ENCODE measurements at regions not wholly inside any gene's neighbourhood (a gene's known extent, or its start where the extent isn't known, plus 50 kb on each side); places are given as distances from the start of the nearest gene placed in this dataset.

GRCh38 chr1:147079400-147080005, 92.8 kb downstream of the PRKAB2 start:
- no peaks in the 10 kb centered on the region for H3K4me1 ChIP-seq
- no peak overlapping the region for H3K4me3 ChIP-seq (ENCODE audit: low read depth, low read length)
- H3K9me3 ChIP-seq = peaks cover 4% of the 10 kb centered on the region; the same call in 1 of the 2 replicates
- H3K27me3 ChIP-seq = peaks cover 70% of the 10 kb centered on the region
- TF ChIP-seq CTCF (IDR thresholded peaks at IDR 0.05; ENCODE audit: low read depth, low read length) = no peak
- H3K36me3 ChIP-seq = no peaks in the 10 kb centered on the region
- DNase-seq = no peak

- no peaks in the 10 kb centered on the region for H3K4me1 ChIP-seq
- peaks cover 74% of the 10 kb centered on the region for H3K27me3 ChIP-seq
- no peak for TF ChIP-seq CTCF (IDR thresholded peaks at IDR 0.05; ENCODE audit: low read depth, low read length)
- DNase-seq = no peak
- no peaks in the 10 kb centered on the region for H3K36me3 ChIP-seq
- H3K9me3 ChIP-seq = peaks cover 4% of the 10 kb centered on the region; the same call in 1 of the 2 replicates
- no peak overlapping the region for H3K4me3 ChIP-seq (ENCODE audit: low read depth, low read length)
Observed at GRCh38 chr1:147078606-147079399, 93.5 kb downstream of the PRKAB2 start.

GRCh38 chr1:147077936-147078605, 94.2 kb downstream of the PRKAB2 start:
- Histone ChIP-seq H3K4me1 (no peaks in the 10 kb centered on the region), H3K4me3 (ENCODE audit: low read depth, low read length) (no peak overlapping the region), H3K9me3 (peaks cover 4% of the 10 kb centered on the region; the same call in 1 of the 2 replicates), H3K27me3 (peaks cover 71% of the 10 kb centered on the region), H3K36me3 (no peaks in the 10 kb centered on the region)
- no peak for DNase-seq
- TF ChIP-seq CTCF (IDR thresholded peaks at IDR 0.05; ENCODE audit: low read depth, low read length) = no peak

GRCh38 chr1:147077523-147077922, 94.7 kb downstream of the PRKAB2 start:
- Histone ChIP-seq H3K4me3 (ENCODE audit: low read depth, low read length) (no peak overlapping the region), H3K9me3 (peaks cover 4% of the 10 kb centered on the region; the same call in 1 of the 2 replicates), H3K4me1 (no peaks in the 10 kb centered on the region), H3K36me3 (no peaks in the 10 kb centered on the region), H3K27me3 (peaks cover 76% of the 10 kb centered on the region)
- DNase-seq = no peak
- no peak for TF ChIP-seq CTCF (IDR thresholded peaks at IDR 0.05; ENCODE audit: low read depth, low read length)

GRCh38 chr1:147077081-147077480, 95.2 kb downstream of the PRKAB2 start:
- peaks cover 80% of the 10 kb centered on the region for H3K27me3 ChIP-seq
- no peaks in the 10 kb centered on the region for H3K36me3 ChIP-seq
- no peaks in the 10 kb centered on the region for H3K4me1 ChIP-seq
- peaks cover 4% of the 10 kb centered on the region; the same call in 1 of the 2 replicates for H3K9me3 ChIP-seq
- no peak for DNase-seq
- no peak for TF ChIP-seq CTCF (IDR thresholded peaks at IDR 0.05; ENCODE audit: low read depth, low read length)
- no peak overlapping the region for H3K4me3 ChIP-seq (ENCODE audit: low read depth, low read length)

All from BE2C (cell line).